ENCODE measurements at regions not wholly inside any gene's neighbourhood (a gene's known extent, or its start where the extent isn't known, plus 50 kb on each side); places are given as distances from the start of the nearest gene placed in this dataset.

DNA sequence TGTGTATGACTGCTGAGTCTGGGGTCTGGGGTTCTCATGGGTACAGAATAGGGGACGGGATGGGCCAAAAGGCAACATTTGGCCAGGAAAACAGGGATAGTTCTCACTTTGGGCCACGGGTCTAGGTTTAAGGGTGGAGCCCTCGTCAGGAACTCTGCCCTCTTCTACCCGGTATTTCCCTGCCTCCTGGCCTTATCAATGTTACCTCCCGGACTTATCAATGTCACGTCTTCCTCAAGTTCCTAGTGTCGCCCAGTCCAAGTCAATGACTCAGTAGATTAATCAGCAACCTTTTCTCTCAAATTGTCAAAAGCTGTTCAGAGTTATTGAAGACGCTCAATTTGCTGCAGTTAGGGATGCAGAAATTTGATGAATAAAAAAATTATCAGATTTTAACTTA lies 234.8 kb downstream of the B3GLCT start:
- no peak overlapping the region for H3K4me3 ChIP-seq (ENCODE audit: low read depth, low read length)
- DNase-seq (ENCODE audit: low read depth) = no peak
- TF ChIP-seq POLR2A (IDR thresholded peaks at IDR 0.05; ENCODE audit: extremely low read depth, insufficient read length) (no peak), MYC (IDR thresholded peaks at IDR 0.05; ENCODE audit: low read depth, low read length) (no peak)
- TF ChIP-seq, protein P1, sequence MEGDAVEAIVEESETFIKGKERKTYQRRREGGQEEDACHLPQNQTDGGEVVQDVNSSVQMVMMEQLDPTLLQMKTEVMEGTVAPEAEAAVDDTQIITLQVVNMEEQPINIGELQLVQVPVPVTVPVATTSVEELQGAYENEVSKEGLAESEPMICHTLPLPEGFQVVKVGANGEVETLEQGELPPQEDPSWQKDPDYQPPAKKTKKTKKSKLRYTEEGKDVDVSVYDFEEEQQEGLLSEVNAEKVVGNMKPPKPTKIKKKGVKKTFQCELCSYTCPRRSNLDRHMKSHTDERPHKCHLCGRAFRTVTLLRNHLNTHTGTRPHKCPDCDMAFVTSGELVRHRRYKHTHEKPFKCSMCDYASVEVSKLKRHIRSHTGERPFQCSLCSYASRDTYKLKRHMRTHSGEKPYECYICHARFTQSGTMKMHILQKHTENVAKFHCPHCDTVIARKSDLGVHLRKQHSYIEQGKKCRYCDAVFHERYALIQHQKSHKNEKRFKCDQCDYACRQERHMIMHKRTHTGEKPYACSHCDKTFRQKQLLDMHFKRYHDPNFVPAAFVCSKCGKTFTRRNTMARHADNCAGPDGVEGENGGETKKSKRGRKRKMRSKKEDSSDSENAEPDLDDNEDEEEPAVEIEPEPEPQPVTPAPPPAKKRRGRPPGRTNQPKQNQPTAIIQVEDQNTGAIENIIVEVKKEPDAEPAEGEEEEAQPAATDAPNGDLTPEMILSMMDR (IDR thresholded peaks at IDR 0.05; ENCODE audit: low read depth, low read length) = no peak
- TF ChIP-seq, protein P2, sequence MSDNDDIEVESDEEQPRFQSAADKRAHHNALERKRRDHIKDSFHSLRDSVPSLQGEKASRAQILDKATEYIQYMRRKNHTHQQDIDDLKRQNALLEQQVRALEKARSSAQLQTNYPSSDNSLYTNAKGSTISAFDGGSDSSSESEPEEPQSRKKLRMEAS (IDR thresholded peaks at IDR 0.05; ENCODE audit: low read depth, low read length) = no peak

DNA sequence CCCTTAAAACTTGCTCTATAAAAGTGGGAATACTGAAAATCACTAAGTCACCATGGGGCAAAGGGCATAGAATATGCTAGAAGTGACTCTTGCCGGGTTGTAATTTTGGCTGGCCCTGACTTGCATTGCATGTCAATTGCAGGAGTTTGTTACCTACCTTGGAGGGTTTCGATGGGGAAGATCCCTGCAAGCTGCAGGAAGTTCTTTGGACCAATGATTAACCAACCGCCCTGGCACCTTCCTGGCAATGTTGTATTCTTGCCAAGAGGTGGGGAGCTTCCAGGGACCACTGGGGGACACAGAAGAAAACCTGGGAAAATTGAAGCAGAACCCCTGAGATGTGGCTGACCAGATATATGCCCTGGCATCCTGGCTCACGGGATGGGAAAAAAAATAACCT lies 235.8 kb downstream of the B3GLCT start:
- DNase-seq (ENCODE audit: low read depth) = no peak
- no peak for TF ChIP-seq MYC (IDR thresholded peaks at IDR 0.05; ENCODE audit: low read depth, low read length)
- TF ChIP-seq, protein P1 (IDR thresholded peaks at IDR 0.05; ENCODE audit: low read depth, low read length) = no peak
- H3K4me3 ChIP-seq (ENCODE audit: low read depth, low read length) = no peak overlapping the region

DNA sequence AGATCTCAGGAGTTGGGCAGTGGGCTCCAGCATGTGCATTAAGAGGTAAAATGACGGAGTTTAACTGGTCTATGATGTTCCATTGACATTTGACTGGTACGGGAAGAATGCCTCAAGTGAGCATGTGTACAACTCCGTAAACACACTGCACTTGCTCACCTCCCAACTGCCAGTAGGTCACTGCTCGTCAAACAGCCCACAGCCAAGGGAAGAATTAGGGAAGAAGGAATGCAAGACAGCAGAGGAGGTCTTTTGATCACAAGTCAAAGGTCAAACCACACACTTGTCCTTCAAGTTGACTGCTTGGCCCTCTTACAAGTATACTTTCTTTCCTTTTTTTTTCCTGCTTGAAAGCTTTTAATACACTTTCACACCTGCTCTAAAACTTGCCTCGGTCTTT lies 236.7 kb downstream of the B3GLCT start:
- no peak for DNase-seq (ENCODE audit: low read depth)
- TF ChIP-seq, protein P1 (IDR thresholded peaks at IDR 0.05; ENCODE audit: low read depth, low read length) = no peak
- TF ChIP-seq MYC (IDR thresholded peaks at IDR 0.05; ENCODE audit: low read depth, low read length) (no peak), POLR2A (IDR thresholded peaks at IDR 0.05; ENCODE audit: extremely low read depth, insufficient read length) (no peak)
- TF ChIP-seq, protein P2 (IDR thresholded peaks at IDR 0.05; ENCODE audit: low read depth, low read length) = no peak
- no peak overlapping the region for H3K4me3 ChIP-seq (ENCODE audit: low read depth, low read length)

DNA sequence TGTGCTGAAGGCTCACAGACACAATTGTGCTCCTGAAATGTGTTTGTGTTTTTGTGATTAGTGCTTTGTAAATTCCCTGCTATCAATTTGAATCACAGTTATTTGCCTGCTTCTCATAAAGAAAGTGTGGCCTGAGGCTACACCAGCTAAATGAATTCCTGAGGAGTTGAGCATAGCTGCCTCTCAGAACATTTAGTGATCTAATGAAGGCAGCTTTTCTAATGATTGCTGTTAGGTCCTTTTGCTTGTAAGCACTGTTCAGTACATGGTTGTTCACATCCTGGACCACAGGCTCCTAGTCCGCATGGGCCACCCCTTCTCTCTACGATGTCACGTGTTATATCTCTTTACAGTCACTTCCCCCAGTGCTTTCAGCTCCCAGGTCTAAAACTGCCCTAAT lies 238.2 kb downstream of the B3GLCT start:
- TF ChIP-seq MYC (IDR thresholded peaks at IDR 0.05; ENCODE audit: low read depth, low read length) (no peak), POLR2A (IDR thresholded peaks at IDR 0.05; ENCODE audit: extremely low read depth, insufficient read length) (no peak)
- TF ChIP-seq, protein P2 (IDR thresholded peaks at IDR 0.05; ENCODE audit: low read depth, low read length) = no peak
- TF ChIP-seq, protein P1 (IDR thresholded peaks at IDR 0.05; ENCODE audit: low read depth, low read length) = no peak
- H3K4me3 ChIP-seq (ENCODE audit: low read depth, low read length) = no peak overlapping the region
- no peak for DNase-seq (ENCODE audit: low read depth)

DNA sequence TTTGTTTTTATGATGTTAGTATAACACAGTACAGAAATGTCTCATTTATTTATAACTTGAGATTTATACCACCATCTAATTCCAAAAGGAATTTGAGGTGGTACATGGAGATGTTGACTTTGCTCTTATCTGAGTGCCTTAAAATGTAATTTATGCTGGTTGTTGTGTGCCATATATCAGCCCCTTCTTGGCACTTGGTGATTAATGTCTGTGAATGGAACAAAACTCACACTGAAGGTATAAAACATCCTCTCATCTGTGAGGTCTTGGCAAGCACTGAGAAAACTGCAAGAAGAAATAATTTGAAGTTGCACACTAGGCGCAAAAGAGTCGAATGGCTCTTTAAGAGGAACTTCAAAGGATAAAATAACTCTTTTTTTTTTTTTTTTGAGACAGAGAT lies 240.4 kb downstream of the B3GLCT start:
- TF ChIP-seq POLR2A (IDR thresholded peaks at IDR 0.05; ENCODE audit: extremely low read depth, insufficient read length) = no peak
- TF ChIP-seq, protein P2 (IDR thresholded peaks at IDR 0.05; ENCODE audit: low read depth, low read length) = no peak
- no peak for TF ChIP-seq MYC (IDR thresholded peaks at IDR 0.05; ENCODE audit: low read depth, low read length)
- TF ChIP-seq, protein P1 (IDR thresholded peaks at IDR 0.05; ENCODE audit: low read depth, low read length) = no peak
- DNase-seq (ENCODE audit: low read depth) = no peak
- H3K4me3 ChIP-seq (ENCODE audit: low read depth, low read length) = no peak overlapping the region

All from NB4 (cell line).